C4-2B (cell line): ENCODE measurements at regions not wholly inside any gene's neighbourhood (a gene's known extent, or its start where the extent isn't known, plus 50 kb on each side); places are given as distances from the start of the nearest gene placed in this dataset.
A peak's percentile ranks its signal among the peaks of the same experiment; 100 is the strongest.

Source experiments
- ZFX ChIP-seq: fragments of 450-650 bp; IDR thresholded peaks from 2 replicates; pipeline ENCODE4 v1.6.1; 2017
- TF ChIP-seq, protein P1 (sequence below): fragments of 450-650 bp; conservative IDR thresholded peaks from 2 replicates; pipeline ENCODE4 v1.5.1; 2017; ENCODE audit warnings: mild to moderate bottlenecking

DNA sequence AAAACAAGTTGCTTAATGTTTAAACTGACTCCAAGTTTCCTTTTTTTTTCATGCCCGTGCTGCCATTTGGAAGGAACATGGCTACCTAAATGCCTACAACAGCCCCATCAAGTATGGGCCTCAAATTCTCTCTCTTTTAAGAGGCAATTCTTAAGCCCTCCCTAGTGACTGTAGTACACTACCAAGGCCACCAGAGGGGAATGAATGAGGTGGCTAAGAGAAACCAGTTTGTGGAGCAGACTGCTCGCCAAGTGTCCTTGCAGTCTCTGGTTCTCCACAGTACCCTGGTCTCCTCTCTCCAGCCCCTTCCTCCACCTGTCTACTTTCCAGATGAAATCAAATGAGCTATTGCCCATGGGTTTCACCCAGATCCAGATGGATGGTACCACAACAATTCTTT is 1809.6 kb downstream of the BRINP3 start:
- TF ChIP-seq, protein P1, sequence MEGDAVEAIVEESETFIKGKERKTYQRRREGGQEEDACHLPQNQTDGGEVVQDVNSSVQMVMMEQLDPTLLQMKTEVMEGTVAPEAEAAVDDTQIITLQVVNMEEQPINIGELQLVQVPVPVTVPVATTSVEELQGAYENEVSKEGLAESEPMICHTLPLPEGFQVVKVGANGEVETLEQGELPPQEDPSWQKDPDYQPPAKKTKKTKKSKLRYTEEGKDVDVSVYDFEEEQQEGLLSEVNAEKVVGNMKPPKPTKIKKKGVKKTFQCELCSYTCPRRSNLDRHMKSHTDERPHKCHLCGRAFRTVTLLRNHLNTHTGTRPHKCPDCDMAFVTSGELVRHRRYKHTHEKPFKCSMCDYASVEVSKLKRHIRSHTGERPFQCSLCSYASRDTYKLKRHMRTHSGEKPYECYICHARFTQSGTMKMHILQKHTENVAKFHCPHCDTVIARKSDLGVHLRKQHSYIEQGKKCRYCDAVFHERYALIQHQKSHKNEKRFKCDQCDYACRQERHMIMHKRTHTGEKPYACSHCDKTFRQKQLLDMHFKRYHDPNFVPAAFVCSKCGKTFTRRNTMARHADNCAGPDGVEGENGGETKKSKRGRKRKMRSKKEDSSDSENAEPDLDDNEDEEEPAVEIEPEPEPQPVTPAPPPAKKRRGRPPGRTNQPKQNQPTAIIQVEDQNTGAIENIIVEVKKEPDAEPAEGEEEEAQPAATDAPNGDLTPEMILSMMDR = peak; percentile 36
- TF ChIP-seq ZFX = no peak
